GM12878 (cell line): ENCODE measurements at regions not wholly inside any gene's neighbourhood (a gene's known extent, or its start where the extent isn't known, plus 50 kb on each side); places are given as distances from the start of the nearest gene placed in this dataset.

Source experiments
- CBX5 ChIP-seq: sonication (generic); IDR thresholded peaks from 2 replicates; pipeline ENCODE4 v1.6.1; 2016; ENCODE audit warnings: low read depth, moderate library complexity, mild to moderate bottlenecking, inconsistent platforms
- SMARCA5 ChIP-seq: fragments of 450-650 bp; IDR thresholded peaks from 2 replicates; pipeline ENCODE4 v1.6.1; 2017; ENCODE audit warnings: mild to moderate bottlenecking

DNA sequence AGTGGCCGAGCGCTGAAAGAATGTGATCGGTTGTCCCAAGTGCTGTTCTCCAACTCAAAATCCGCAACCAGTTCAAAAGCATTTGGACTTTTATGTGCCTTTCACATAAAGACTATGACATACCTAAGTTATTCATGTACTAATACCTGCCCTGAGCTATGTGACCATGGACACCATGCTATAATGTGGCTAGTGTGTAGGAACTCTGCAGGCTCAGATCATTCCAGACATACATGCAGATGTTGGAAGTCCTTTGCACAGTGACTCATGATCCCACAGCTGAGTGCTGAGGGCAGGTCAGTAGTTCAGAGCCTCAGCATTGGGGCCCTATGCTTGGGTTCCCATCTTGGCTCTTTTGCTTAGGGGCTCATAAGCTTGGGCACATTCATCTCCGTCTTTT lies 95.4 kb downstream of the IGLL1 start:
- TF ChIP-seq SMARCA5 (no peak), CBX5 (no peak)
